Fibroblast of mammary gland (primary cell): ENCODE measurements at regions not wholly inside any gene's neighbourhood (a gene's known extent, or its start where the extent isn't known, plus 50 kb on each side); places are given as distances from the start of the nearest gene placed in this dataset.

ENCODE experiments used
- DNase-seq: peaks from one replicate; pipeline ENCODE4 v3.0.0-alpha.2; 2010; ENCODE audit warnings: low read depth
- H3K4me3 ChIP-seq: 2 replicates; pipeline ENCODE4 v1.5.1; 2011; ENCODE audit warnings: low read depth, mild to moderate bottlenecking, low read length, moderate library complexity; ENCODE audit not compliant: control insufficient read depth
- TF ChIP-seq, protein P1 (sequence below): conservative IDR thresholded peaks from 2 replicates; pipeline ENCODE4 v1.5.1; 2011; ENCODE audit warnings: low read depth, low read length, inconsistent platforms; ENCODE audit not compliant: control insufficient read depth, insufficient read depth

DNA sequence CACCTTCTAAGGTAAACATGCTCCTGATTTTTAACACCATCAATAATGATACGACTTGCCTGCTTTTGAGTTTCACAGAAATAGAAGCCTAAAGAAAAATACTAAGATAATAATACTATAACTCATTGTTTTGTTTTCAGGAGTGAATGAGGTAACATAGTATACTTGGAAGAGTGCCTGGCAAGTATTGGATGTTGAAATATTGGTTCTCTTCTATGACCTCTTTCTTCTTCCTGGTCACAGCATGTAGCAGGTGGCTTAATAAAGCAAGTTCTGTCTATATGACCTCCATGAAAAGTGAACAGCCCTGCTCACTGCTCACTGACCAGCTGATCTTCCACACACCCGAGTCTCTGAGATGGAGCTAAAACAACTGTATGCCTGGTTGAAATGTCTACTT lies 312.3 kb upstream of the ONECUT1 start:
- TF ChIP-seq, protein P1, sequence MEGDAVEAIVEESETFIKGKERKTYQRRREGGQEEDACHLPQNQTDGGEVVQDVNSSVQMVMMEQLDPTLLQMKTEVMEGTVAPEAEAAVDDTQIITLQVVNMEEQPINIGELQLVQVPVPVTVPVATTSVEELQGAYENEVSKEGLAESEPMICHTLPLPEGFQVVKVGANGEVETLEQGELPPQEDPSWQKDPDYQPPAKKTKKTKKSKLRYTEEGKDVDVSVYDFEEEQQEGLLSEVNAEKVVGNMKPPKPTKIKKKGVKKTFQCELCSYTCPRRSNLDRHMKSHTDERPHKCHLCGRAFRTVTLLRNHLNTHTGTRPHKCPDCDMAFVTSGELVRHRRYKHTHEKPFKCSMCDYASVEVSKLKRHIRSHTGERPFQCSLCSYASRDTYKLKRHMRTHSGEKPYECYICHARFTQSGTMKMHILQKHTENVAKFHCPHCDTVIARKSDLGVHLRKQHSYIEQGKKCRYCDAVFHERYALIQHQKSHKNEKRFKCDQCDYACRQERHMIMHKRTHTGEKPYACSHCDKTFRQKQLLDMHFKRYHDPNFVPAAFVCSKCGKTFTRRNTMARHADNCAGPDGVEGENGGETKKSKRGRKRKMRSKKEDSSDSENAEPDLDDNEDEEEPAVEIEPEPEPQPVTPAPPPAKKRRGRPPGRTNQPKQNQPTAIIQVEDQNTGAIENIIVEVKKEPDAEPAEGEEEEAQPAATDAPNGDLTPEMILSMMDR = no peak
- no peak overlapping the region for H3K4me3 ChIP-seq
- DNase-seq = no peak

DNA sequence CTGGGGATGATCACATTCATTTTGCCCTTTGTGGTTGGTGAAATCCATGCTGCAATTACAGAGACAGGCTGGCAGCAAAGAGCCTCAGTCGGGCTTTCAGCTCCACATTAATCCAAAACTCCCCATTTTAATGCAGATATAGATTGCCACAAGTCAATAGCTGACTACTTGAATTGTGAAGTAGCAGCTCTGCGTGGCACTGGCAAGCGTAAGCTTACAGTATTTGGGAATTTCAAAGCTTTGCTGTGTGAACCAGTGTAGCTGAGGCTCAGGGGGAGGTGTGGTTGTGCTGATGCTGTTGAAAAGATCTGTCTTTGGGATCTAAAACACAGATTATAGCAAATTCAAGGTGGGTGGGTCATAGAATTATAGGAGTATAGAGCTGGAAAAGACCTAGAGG lies 290.3 kb upstream of the ONECUT1 start:
- TF ChIP-seq, protein P1 = no peak
- H3K4me3 ChIP-seq = no peak overlapping the region
- no peak for DNase-seq

DNA sequence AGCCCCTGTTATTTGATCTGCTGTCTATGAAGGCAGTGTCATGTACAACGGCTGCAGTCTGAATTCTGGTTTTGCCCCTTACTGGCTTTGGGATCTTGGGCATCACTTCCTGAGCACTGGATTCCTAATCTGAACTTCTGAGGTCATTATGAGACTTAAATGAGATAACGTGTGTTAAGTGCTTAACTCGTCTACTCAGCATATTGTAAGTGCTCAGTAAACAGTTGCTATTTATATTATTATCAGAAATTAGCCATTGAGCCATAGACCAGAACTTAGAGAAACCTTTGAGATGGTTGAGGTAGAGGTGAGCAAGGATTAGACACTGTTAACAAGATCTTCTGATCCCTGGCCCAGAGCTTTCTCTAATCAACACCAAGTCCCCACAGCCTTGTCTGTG lies 284.1 kb upstream of the ONECUT1 start:
- no peak for DNase-seq
- no peak overlapping the region for H3K4me3 ChIP-seq
- TF ChIP-seq, protein P1 = no peak

DNA sequence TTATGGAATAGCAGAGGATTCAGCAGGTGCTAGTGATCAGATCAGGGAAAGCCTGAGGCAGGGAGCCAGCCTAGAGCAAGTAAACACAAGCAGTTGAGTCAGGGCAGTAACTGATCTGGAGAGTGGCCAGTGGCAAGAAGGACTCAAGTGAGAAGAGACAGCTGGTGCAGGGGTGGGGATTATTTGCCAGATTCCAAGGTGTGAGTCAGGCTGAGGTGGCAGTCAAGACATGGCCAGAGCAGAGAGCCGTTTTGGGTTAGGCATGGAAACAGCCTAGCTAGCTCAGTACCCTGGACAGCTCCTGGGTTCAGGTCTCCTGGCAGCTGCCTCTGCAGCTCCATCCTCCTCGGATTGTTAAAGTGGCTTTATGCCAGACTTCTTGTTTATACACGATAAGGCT lies 281.9 kb upstream of the ONECUT1 start:
- DNase-seq = peak; percentile 51
- TF ChIP-seq, protein P1 = no peak
- H3K4me3 ChIP-seq = no peak overlapping the region

DNA sequence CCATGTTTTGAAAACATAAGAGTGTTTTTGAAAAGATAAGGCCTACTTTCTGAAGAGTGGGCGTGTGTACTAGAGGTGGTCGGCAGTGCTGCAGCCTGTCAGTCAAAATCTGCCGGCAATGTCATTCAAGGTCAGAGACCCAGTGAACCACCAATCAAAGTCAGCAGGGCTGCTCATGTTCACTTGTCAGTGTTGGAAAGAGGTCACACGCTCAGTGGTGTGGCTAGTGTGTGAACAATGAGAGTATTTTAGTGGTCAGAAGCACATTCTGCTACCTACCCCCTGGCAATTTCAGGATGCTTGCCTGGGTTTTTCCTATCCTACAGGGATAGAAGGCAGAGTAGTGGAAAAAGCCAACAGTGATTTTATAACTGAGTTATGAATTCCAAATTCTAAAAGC lies 278.5 kb upstream of the ONECUT1 start:
- H3K4me3 ChIP-seq = no peak overlapping the region
- TF ChIP-seq, protein P1 = no peak
- no peak for DNase-seq

DNA sequence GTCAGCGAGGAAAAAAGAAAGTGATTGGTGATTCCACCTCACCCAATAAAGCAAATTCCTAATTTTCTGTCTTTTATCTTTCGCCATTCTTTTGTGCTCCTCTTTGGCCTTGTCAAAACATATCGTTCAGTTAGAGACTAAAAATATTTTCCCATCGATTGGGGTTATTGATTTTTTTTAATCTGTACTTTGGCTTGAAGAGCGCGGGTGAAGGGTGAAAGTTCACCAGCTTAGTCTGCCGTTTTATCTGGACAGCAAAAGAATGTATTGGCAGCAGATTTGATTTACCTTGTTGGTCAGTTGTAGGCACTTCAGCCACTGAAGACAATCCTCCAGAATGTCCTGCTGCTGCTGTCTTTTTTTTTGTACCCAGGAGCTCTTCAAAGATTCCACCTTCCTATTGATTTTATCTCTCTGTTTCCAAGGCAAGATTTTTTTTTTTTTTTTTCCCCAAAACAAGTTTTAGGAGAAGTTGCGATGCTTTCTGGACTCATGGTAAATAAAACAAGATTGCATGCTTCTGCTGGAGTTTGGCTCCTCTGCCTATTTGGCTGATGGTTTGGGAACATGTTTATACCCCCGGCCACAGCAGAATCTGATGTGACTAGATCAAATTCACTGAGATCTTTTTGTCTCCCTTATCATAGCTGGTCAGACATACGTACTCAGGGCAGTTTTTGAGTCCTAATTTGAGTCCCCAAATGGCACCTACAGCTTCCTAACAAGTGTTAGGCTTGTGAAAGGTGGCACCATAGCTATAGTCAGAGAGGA lies 269.3 kb upstream of the ONECUT1 start:
- no peak overlapping the region for H3K4me3 ChIP-seq
- TF ChIP-seq, protein P1 = no peak
- no peak for DNase-seq
